ENCODE measurements at regions not wholly inside any gene's neighbourhood (a gene's known extent, or its start where the extent isn't known, plus 50 kb on each side); places are given as distances from the start of the nearest gene placed in this dataset.
A peak's percentile ranks its signal among the peaks of the same experiment; 100 is the strongest.
"Not testable (repeated sequence)": the region's sequence is repeated elsewhere in the genome, so short reads cannot be mapped to it uniquely, and the experiment has no call there.

DNA sequence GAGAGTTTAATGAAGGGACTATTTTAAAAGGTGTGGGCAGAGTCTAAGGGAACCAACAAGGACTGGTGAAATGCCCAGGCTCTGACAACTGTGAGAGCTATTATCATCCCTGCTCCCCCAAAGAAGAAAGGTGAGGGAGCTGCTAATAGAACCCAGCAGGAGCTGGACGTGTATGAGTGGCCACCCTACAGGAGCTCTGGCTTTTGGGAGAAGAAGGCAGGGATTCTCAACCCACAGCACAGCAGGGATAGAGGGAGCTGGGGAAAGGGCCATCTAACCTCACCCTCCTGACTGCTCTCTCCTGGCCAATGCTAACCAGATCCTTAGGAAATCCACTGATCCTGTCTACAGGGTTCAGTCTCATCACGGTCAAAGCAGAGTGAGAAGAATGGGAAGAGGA is 57.1 kb downstream of the GRIN2B start:
- no peak for DNase-seq

DNA sequence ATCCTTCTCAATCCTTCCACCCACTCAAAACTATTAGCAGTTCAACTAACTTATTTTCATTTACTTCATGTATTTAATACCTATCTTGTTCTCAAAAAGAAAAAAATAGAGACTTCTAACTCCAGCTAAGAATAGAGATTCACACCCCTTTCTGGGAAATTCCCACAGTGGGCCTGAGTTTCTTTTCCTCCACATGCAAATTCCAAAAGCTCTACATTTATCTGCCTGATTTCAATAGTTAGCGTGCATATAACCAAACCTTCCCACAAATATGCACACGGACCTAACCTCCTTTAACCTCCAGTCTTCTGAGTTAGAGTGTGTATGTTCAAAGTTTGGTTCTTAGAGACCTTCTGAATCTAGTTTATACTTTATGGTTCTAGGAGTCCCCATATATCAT is 62.5 kb downstream of the GRIN2B start:
- DNase-seq = no peak

DNA sequence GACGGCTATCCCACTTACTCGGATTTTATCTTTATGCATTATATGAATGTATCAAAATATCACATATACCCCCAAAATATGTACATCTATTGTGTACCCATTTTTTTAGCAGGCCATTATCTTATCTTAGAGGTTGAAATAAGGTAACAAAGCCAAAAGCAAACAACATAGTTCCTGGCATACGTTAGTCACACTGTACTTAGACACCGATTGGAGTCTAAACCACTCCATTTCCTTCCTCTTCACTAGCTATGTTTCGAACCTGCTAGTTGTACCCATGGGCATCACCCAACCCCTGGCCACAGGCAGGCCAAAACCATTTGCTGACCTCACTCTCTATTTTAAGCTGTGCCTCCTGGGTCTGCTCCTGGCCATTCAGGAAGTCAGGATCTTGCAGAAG is 66.3 kb downstream of the GRIN2B start:
- DNase-seq = no peak

DNA sequence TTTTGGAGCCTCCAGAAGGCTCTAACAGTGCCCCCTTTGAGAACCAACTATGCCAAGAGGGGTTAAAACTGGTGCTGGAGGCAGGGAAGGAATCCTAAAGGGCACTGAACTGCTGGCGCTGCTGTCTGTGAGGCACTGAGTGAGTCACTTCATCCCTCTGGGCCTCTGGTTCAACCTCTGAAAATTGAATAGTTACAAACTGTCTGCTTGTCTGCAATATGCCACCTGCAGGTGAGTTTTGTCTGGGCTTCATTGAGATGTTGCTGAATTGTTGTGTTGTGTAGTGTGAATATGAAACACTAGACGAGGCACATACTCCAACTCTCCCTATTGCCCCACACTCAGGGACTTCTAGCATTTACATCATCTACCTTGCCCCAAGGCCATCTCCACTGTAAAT is 68.0 kb downstream of the GRIN2B start:
- no peak for DNase-seq

DNA sequence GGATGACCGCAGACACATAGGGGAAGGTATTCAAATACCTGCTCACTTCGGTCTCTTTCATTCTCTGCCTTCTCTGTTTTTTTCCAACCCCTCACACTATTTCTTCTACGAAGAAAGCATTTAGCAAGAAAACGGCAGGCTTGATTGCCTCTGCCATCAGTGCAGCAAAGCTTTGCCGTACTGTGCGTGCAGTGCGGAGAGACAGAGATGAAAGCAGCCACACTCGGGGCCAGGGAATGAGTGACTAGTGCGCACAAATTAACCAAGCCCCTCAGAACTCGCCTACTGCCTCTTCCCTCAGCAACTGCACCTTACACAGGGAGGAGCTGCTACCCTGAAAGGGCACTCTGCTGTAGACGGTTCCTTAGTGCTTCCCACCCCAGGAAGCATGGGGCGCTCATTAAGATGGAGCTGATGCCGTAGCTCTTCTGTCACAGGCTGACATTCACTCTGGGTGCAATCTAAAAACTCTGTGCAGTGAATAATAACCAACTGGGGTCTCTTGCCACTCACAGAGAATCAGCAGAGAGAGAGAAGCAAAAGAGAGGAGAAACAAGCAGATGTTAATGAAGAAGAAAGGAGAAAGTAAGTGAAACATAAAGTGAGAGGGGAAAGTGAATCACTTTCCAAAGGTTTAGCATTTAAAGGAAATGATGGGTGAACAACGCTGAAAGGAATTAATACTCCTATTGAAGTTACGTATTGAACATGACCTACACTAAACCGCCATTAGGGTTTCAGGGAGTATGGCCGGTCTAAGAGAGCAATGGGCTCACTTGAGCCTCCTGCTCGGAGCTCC is 69.4 kb downstream of the GRIN2B start:
- no peak for DNase-seq

DNA sequence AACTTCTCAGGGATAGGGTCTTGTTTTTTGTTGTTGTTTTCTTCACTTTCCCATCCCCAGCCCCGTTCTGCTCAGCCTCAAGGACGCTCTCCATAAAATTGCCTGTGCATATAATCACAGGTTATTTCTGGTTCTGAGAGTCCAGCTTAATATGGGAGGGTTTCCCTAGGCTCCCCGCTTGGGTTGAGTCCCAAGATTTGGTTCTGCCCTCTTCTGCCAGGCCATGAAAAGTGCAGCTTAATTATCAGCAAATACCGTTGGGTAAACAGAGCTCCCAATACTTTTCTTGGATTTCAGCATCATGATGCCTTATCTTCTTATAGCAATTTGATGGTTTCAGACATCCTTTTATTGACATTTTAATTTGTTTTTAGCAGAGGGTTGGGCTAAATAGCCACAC is 75.6 kb downstream of the GRIN2B start:
- no peak for DNase-seq

DNA sequence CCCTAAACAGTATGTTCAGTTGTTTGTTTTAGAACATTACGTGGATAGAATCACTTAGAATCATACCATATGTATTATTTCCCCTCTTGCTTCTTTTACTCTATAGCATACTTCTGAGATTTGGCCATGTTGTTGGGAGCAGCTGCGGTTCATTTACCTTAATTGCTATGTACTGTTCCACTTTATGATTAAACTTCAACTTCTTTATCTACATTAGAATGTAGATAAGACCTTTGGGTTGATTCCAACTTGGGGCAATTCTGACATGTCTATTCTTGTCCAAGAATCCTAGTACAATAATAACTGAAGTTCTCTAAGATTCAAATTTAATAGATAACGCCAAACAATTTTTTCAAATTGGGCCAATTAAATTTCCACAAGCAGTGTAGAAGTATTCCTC is 80.7 kb downstream of the GRIN2B start:
- peak; percentile 28 for DNase-seq

DNA sequence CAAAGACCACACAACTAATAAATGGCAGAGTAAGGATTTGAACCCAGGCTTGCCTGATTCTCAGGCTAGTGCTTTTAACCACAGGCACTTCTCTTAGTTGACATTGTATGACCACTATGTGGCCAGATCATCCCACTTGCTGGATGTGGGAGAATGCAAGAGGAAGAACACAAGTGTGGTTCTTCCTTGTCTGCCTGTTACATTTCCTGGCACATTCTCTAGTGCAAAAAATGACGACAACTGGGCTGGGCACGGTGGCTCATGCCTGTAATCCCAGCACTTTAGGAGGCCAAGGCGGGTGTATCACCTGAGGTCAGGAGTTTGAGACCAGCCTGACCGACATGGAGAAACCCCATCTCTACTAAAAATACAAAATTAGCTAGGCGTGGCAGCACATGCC is 83.0 kb downstream of the GRIN2B start:
- not testable (repeated sequence) for DNase-seq

DNA sequence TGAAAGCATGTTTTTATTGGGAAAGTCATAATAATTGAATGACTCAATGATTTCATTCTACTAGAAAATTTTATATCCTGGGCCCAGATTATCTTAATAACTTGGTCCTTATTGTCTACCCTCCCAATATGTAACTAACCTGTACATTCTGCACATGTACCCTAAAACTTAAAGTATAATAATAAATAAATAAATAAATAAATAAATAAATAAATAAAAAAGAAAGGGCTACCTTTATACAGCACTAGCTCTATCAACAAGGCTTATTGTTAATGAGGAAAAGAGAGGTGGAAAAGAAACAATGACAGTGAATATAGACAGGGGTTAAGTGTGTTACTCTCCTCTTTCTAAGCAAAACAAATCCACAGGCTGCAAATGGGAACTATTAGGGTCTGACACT is 83.6 kb downstream of the GRIN2B start:
- DNase-seq = no peak

DNA sequence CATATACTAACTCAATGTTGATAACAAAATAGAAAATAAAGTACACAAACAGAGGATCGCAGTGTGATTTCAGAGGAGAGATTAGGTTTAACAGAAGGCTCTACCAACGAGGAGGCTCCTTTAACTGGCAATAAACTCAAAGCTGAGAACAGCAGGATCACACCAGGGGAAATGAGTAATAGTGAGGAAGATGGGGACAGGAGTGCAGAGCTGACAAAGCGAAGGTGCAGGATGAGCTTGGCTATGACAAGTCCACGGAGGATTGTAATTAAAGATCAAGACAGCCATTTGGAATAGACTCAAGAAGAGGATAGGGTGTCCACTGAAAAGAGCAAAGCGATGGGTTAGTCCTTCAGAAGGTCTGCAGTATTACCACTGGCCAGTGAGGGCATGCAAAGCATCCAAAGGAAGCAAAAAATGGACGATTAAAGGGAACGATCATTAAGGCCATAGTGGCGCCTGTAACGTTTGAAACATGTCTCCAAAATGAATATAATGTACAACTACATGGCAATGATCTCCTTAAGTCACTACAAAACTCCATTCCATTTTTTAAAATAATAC is 85.3 kb downstream of the GRIN2B start:
- DNase-seq = no peak

DNA sequence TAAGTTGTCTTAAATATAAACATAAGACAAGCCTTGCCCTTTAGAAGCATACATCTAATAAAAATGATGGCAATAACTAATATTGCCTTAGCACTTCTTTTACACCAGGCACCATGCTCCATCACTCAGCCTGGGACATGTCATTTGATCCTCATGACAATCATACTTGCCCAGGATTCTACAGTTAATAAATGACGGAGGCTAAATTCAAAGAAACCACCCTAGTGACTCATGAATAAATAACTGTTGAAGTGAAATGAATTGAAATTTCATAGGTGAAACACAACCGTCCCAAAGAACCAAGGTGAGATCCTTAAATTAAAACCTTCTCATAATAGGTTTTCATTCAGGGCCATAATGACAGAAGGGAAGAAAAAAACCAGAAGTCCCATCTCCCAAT is 89.5 kb downstream of the GRIN2B start:
- DNase-seq = no peak

DNA sequence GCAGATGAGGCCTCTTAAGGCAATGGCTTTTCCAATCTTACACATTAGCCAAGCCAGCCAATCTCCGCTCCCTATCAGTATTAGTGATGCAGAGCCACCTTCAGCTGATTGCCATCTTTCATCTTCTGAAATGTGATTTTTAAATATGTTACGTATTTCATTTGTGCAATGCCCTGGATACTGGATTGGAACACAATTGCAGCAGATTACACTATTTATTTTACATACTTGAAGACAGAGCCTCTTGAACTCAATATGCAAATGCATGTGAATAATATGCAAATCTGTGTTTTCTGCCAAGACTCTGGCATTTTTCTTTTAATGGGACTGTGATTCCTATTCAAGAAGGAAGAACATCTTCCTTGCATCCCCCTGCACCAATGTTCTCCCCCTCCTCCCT is 90.5 kb downstream of the GRIN2B start:
- no peak for DNase-seq

DNA sequence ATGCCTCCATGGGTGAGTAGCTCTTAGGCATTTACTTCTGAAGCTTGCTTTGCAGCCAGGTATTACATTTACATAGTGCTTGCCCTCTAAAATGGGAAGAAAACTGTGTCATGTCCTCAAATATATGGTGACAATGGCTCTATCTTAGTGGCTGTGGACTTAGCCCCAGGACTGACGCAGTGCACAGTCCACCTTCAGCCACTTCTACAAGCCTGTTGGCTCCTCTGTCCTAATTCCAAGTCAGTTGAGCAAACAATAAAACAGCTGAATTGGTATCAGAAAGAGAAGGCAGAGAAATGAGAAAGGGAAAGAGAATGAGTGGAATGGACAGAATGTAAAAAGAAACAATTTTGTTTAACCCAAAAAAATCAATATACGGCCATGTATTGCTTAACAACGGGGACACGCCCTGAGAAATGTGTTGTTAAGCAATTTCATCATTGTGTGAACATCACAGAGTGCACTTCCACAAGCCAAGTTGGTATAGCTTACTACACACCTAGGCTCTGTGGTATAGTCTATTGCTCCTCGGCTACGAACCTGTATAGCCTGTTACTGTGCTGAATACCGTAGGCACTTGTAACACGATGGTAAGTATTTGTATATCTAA is 93.5 kb downstream of the GRIN2B start:
- DNase-seq = no peak

DNA sequence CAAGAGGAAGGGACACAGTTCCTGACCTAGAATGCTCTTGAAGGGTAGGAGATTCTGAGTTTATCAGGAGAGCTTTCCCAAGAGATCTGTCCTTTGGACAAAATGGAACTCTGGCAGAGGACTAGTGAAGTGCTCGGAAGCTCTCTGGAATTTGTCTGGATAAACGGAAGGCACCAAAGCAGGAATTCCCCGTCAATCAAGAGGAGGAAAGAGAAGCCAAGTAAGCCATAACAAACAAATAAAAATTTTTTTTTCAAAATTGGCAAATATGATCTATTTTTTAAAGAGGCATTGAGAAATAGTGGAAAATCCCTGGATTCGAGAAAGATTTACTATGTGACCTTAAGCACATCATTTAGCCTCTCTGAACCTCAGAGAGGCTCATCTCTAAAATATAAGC is 99.2 kb downstream of the GRIN2B start:
- DNase-seq = no peak

DNA sequence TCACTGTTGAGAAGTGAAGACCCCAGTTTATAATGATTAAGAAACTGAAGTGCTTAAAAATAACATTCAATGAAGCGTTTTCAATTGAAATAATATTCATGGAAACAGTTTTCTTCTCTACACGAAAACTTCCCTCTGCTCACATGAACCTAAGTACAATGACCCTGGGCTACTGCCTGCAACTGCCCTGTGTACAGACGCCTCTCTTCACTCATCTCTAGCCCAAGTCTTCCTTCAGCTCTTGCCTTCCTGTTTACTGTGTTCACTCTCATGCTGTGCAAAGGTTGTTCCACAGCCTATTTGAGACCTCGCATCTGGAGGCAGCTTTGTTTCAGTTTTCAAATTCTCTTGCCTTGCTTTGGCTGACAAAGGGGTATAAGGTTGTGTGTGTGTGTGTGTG is 100.8 kb downstream of the GRIN2B start:
- DNase-seq = no peak

DNA sequence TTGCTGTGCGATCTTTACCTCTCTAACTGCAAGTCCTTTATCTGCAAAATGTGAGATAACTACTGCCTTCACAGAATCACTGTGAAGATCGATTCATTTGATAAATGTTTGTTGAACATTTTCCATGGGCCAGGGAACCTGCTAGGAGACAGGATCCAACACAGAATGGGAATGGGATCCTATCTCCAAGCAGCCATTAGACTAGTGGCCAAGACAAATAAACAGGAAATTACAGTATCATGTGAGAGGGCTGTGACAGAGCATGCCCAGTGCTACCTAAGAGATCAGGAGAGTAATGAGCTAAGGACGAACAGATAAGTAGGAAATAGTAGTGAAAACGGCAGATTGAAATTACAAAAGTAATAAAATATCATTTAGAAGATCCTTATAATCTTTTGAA is 105.7 kb downstream of the GRIN2B start:
- DNase-seq = no peak

DNA sequence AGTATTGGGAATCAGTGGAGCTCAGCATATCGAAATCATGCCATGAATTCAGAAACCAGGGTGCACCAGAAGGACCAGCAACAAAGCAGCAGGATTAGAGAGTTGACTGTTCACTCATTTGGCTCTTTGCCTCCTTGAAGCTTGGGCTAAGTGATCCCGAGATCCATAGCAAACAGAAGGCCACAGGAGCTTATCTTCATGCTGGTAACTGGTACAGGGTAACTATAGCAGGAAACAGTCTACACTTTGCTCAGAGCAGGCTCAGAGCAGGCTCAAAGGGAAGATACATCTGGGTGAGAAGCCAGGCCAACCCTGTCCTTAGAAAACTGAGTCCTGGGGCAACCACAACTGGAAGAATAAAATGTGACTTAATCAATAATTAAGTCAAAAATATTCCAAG is 111.1 kb downstream of the GRIN2B start:
- no peak for DNase-seq

DNA sequence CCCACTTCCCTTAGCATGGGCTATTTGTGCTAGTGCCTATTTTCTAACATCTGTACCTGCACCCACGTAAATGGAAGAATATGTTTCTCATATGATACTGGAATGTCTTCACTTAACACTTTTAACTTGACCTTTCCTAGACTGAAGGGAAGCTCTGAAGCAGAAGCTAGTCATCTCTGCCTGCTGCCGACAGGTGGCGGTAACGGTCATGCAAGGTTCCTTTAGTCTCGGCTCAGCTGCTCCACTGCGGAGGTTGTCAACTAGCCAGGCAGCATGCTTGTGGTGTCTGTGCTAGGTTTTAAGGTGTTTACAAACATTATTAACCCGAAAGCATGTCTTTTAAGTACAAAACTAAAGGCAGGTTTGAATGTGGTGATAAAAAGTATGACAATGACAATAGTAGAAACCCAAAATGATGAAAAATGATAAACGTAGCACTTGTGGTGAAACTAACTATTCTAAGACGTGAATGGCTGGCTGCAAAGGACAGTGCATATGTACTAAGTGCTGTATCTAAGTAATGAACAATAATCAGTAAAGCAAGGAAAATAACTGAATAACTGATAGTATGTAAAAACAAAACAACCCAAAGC is 117.2 kb downstream of the GRIN2B start:
- no peak for DNase-seq

DNA sequence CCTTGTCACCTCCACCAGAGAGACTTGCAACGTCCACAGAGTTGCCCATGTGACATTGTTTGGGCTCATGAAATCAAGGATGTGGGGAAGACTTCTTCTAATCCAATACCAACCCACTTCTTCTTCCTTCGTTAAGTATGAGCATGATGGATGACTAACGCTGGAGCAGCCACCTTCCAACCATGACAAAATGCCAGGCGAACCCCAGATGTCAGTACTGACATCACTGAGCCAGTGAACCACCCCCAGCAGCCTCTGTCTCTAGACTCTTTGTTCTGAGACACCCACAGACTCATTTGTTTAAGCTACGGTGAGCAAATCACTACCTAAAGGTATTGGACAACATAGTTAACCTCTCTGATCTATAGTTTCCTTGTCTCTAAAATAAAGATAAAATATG is 123.7 kb downstream of the GRIN2B start:
- DNase-seq = no peak

DNA sequence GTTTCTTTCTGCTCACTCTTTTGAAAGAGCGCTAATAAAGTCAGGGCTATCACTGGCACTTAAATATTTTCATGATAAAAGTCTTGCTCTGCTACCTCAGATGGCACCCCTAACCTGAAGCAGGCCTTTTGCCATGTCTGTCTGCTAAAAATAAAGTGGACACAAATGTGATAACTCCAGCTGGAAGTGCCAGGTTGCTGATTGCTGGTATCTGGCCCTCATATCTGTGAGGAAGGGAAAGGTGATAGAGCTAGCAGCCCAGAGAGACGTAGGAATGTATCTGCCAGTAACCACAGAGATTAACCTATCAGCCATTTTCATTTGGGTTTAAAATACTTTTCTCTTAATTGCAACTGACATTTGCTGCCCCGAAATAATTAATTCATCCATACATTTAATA is 127.9 kb downstream of the GRIN2B start:
- DNase-seq = no peak

DNA sequence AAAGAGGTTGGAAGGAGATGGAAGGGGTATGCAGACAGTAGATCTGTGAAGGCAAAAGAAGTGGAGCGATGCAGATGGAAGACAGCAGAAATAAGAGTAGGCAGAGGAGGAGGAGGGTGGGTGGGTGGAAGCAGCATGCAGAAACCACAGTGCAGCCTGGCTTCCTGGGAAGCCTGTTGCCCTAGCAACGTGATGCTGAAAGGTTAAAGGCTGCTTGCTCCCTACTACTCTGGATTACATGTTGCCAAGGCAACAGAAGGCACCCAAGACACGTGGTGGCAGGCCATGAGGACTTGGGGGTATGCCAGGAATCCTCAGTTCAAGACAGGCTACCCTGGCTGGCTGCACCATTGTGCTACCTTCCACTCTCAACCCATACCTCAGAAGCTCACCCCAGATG is 129.6 kb downstream of the GRIN2B start:
- peak; percentile 33 for DNase-seq

DNA sequence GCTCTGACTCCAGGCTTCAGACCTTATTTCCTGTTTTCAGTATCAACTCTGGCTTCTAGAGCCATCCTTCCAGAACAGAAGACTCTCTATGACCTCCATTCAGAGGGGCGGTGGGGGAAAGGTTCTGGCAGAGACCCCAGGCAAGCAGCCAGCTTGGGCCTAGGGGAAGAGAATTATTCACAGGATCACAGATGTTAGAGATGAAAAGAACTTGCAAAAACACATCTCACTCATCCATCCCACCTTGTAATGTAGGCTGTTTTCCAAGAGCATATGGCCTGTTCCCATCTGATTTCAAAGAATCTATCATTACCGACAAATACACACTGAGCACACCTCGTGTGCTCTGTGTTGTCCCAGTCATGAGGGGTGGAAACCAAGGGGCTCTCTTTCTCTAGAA is 131.9 kb downstream of the GRIN2B start:
- no peak for DNase-seq

DNA sequence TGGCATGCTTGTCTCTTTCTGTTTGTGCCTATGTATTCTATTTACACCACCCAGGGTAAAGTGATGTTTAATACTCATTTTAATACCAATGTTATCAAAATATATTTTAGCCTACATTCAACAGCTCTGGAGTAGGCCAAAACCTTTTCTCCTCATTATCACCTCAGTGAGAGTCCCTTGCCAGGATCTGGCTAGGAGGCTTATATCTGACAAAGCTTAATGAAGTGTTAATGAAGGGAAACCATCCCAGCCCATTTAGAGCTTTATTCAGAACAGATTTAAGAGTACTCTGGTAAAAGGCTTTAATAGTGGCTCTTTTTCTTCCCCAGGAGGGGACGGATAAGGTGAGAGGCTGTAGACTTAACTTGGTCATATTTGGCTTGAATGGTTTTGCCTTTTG is 137.6 kb downstream of the GRIN2B start:
- no peak for DNase-seq

DNA sequence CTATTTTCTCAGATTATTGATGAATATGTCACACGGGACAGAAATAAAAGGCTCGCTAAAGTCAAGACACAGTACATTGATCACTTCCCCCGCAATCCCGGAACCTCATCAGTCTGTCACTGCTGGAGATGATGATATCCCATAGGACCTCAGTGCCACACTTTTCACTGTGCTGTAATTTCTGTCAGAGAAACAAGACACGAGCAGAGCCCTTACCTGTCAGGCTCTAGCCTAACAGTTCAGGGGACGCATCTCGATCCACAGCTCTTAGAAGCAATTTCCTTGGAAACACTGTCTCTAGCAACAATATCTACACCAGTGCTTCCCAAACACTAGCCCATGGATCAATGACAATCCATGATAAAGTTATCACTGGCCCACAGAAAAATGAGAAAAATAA is 140.0 kb downstream of the GRIN2B start:
- DNase-seq = no peak
